GM19467 (cell line): ENCODE measurements at regions not wholly inside any gene's neighbourhood (a gene's known extent, or its start where the extent isn't known, plus 50 kb on each side); places are given as distances from the start of the nearest gene placed in this dataset.

Experiments
- ATAC-seq: cut with Tn5 transposase; IDR thresholded peaks from one replicate; pipeline ENCODE4 v1.9.1; 2021; ENCODE audit warnings: mild to moderate bottlenecking, moderate library complexity; ENCODE audit not compliant: unreplicated experiment

GRCh38 chrX:7294483-7294882 is 146.5 kb upstream of the PUDP start:
- no peak for ATAC-seq

GRCh38 chrX:7286168-7286837 is 138.3 kb upstream of the PUDP start:
- ATAC-seq, result no peak

- no peak for ATAC-seq
Observed at GRCh38 chrX:7285765-7286164, 137.8 kb upstream of the PUDP start.

GRCh38 chrX:7283741-7284140 is 135.8 kb upstream of the PUDP start:
- ATAC-seq, result no peak

GRCh38 chrX:7280520-7280919 is 132.6 kb upstream of the PUDP start:
- no peak for ATAC-seq

GRCh38 chrX:7272346-7272745 is 124.4 kb upstream of the PUDP start:
- ATAC-seq, result no peak

GRCh38 chrX:7270933-7271332 is 123.0 kb upstream of the PUDP start:
- ATAC-seq, result no peak

- ATAC-seq, result no peak
Observed at GRCh38 chrX:7269991-7270390, 122.0 kb upstream of the PUDP start.

- no peak for ATAC-seq
Observed at GRCh38 chrX:7269589-7269988, 121.6 kb upstream of the PUDP start.

GRCh38 chrX:7266288-7266687 is 118.3 kb upstream of the PUDP start:
- no peak for ATAC-seq

- ATAC-seq, result peak; percentile 24
Observed at GRCh38 chrX:7264399-7264798, 116.4 kb upstream of the PUDP start.

- no peak for ATAC-seq
Observed at GRCh38 chrX:7263961-7264360, 116.0 kb upstream of the PUDP start.

GRCh38 chrX:7263330-7263729 is 115.4 kb upstream of the PUDP start:
- no peak for ATAC-seq

- no peak for ATAC-seq
Observed at GRCh38 chrX:7262551-7262950, 114.6 kb upstream of the PUDP start.

GRCh38 chrX:7261672-7262332 is 113.8 kb upstream of the PUDP start:
- peak; percentile 95 for ATAC-seq

- ATAC-seq, result no peak
Observed at GRCh38 chrX:7254144-7254543, 106.2 kb upstream of the PUDP start.

GRCh38 chrX:7253565-7253964 is 105.6 kb upstream of the PUDP start:
- no peak for ATAC-seq

GRCh38 chrX:7252013-7252610 is 104.2 kb upstream of the PUDP start:
- ATAC-seq, result no peak

- no peak for ATAC-seq
Observed at GRCh38 chrX:7247346-7247745, 99.4 kb upstream of the PUDP start.

GRCh38 chrX:7244405-7244804 is 96.5 kb upstream of the PUDP start:
- ATAC-seq, result no peak

GRCh38 chrX:7242613-7243012 is 94.7 kb upstream of the PUDP start:
- peak; percentile 91 for ATAC-seq

GRCh38 chrX:7240929-7241328 is 93.0 kb upstream of the PUDP start:
- ATAC-seq, result no peak
